ENCODE measurements at regions not wholly inside any gene's neighbourhood (a gene's known extent, or its start where the extent isn't known, plus 50 kb on each side); places are given as distances from the start of the nearest gene placed in this dataset.

GRCh38 chr2:15881676-15882075 lies 58.7 kb upstream of the MYCN start:
- TF ChIP-seq CTCF (conservative IDR thresholded peaks at IDR 0.05 in 1 of 2, IDR thresholded peaks at IDR 0.05 in 1 of 2; ENCODE audit: low read depth in 1 of 2, low read length in 2 of 2) (no peak), EZH2 (IDR thresholded peaks at IDR 0.05; ENCODE audit: low read length, missing control alignments) (no peak)
